Suppressor macrophage treated with lipopolysaccharide for 1 hour (primary cell): ENCODE measurements at regions not wholly inside any gene's neighbourhood (a gene's known extent, or its start where the extent isn't known, plus 50 kb on each side); places are given as distances from the start of the nearest gene placed in this dataset.

Experiments used
- DNase-seq, 3 donors: peaks; one replicate each; pipeline ENCODE4 v3.0.0-alpha.2; 2020 to 2022

DNA sequence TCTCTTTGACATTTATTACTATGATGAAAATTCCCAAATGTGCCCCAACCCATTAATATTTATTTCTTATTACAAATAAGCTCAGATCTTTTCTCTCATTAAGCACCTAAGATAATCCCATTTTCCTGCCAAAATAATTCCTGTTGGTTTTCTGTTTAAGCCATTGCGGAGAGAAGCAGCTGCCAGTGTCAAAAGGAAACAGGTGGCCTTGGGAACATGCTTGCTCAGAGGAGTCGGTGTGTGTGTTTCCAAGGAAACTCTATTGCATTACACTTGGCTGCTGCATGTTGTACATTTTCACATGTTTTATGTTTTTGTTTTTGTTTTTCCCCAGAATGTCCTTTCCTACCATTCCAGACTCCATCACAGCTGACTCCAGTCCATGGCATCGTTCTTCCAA, 56.4 kb downstream of the CD24 start:
- DNase-seq, result no peak

DNA sequence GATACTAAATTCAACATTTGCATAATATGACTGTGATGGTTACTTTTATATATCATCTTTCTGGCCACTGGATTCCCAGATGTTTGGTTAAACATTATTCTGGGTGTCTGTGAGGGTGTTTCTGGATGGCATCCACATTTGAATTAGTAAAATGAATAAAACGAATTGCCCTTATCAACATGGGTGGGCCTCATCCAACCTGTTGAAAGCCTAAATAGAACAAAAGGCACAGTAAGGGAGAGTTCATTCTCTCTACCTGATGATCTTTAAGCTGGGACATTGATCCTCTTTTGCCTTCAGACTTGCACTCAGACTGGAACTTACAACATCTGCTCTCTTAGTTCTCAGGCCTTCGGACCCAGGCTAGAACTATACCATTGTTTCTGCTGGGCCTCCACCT, 57.6 kb downstream of the CD24 start:
- no peak for DNase-seq

DNA sequence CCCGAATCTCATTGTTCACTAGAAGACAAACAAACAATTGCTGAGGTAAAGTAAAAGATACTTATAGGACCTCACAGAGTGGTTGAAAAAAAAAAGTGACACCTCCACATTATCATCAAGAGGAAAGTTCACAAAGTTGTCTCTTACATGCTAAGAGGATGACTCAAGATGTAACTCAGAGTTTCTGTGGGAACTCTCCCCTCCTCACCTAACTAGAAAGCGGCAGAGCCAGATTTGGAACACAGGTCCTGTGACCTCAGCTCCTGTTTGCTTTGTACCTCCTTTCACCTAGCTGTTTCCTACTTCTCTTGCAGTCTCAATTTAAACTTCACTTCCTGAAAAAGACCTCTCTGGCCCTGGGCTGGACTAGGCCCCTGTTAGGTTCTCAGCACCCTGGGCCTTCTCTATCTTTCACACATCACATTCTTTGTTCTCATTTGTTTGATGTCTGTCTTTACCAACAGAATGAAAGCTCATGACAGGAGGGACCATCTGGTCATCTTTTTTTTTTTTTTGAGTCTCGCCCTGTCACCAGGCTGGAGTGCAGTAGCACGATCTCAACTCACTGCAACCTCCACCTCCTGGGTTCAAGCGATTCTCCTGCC, 60.8 kb downstream of the CD24 start:
- DNase-seq, result no peak

DNA sequence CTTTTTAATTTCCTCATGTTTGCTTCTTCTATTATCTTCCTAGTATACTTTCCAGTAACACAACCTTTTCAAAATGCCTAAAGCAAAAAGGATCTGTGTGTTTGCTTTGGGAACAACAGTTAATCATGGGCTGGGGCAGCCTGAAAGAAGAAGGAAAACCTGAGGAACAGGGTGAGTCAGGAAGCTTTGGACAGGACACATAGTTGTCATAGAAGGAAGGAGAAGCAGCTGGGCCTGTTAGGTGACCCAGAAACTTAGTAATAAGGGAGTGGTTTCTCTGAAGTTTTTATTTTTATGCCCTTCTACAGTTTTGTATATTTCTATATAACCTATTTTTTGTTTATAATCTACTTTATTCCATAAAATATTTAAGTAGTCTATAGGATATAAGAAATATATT, 61.4 kb downstream of the CD24 start:
- no peak for DNase-seq

DNA sequence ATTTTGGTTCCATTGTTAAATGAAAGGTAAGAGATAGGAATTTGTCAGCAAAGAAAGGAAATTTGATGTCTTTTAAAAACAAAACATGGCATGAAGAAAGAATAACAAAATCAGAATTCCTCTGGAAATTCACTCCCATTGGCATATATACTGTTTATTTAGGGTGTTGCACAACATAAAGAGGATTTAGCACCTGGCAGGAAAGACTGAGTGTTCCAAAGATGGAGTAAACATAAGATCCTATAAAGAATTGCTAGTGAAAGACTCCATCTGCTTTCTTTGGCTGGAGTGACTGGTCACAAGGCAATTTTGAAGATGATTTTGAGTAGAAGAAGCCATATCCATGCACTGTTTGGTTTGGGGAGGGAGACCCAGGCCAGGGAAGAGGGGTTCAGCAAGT, 62.4 kb downstream of the CD24 start:
- no peak for DNase-seq

DNA sequence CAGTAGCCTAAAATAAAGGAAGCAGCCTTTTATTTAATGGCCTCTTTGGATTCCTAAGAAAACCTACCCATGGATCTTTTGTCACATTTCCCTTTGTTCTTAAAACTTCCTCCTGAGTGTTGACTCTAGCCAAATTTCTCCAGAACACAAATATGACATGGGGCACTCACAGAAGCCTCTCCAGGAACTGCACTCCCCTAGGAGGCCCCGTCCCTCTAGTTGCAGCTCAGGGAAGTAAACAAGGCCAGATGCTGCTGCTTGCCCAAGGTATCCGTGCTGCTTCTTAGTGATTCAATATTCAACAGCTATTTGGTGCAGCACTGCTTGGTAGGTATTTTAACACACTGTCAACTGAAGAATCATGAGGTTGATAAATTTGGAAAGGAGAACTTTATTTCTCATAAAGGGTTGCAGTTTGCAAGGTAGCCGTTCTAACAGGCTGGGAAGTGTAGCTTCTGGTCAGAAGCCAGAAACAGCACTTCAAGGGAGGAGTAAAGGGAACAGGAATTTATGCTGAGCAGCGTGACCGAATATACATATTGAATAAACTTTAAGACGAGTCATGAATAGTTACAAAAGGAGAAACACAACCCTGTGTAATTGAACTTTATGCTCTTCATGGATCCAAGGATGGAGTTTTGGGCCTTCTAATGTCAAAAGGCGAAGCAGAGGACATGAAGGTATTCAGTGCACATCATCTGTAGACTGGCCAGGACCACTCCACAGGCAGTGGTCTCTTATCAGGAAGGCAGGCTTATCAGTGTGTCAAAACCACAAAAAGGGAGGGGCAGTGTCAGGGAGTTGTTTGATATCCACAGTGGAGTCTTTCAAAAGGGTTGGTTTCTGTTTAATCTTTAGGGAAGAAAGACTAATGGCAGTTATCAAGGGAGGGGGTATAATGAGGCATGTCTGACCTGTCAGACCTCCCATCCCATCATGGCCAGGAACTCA, 63.3 kb downstream of the CD24 start:
- DNase-seq, result no peak

DNA sequence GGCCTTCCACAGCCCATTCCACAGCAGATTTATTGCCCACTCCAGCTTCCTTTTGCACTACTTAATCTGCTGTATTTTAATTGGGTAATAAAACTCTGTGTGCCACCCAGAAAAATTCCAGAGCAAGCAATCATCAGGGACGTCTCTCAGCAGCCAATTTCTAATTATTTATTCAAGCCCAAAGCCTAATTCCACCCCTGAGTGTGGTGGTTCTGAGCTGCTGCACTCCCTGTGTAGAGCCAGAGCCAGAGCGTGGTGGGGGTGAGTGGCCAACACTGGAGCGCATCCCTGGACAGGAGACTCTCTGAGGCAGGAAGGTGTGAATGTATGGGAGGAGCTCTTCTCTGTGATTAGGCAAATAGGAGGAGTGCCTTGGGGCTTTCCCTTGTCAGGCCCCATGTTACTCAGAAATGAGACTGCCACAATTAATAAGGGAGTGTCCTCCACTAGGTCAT, 66.1 kb downstream of the CD24 start:
- DNase-seq, result no peak

DNA sequence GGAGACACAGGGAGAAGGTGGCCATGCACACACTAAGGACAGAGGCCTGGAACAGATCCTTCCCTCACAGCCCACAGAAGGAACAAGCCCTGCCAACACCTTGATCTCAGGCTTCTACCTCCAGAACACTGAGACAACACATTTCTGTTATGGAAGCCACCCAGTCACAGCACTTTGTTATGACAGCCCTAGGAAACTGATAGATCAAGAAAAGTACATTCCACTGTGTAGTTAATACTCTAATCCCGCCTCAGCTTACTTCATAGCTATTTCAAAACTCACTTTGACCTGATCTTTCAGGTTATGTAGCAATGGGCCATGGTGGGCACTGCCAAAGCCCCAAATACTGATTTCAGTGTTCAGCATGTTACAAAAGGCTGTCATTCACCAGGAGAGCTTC, 66.8 kb downstream of the CD24 start:
- DNase-seq, result no peak

DNA sequence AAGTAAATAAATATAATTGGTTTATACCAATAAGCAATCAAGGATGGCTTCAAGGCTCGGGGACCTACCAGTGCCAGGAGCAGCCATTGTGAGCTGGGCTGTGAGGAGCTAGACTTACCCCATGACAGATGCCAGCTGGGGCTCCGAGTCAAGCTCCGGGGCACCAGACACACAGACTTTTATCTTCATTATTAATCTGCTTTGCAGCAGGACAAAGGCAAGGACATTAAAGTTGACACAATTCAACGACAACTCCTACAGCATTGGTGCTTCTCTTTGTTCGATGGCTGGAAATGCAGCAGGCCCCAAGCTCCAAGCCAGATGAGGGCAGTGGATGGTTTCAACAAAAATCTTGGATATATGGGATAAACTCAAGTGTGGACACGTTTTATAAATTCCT, 68.3 kb downstream of the CD24 start:
- no peak for DNase-seq

DNA sequence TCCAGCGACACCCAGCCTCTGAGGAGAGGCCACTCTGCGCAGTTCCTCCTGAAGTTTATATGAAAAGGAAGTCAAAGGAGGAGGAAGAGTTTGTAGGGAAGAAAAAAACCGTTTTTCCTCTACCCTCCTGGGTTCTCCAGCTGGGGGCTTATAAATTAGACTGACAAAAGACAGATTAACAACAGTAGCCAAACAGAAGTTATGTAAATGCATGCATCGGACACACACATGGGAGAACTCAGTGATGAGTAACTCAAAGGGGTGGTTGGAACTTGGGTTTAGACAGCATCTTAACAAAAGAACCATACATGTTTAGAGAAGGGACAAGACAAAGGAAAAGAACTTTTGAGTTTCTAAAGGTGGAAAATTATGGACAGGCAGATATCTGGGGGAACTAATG, 71.2 kb downstream of the CD24 start:
- no peak for DNase-seq

DNA sequence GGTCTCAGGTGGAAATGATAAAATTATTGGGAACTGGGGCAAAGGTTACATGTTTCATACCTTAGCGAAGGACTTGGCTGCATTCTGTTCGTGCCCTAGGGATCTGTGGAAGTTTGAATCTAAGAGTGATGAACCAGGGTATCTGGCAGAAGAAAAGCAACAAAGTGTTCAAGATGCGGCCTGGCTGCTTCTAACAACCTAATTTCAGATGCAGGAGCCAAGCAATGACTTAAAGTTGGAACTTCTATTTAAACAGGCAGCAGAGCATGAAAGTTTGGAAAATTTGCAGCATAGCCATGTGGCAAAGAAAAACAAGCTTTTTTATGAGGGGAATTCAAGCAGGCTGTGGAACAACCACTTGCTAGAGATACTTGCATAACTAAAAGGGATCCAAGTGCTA, 73.5 kb downstream of the CD24 start:
- no peak for DNase-seq

DNA sequence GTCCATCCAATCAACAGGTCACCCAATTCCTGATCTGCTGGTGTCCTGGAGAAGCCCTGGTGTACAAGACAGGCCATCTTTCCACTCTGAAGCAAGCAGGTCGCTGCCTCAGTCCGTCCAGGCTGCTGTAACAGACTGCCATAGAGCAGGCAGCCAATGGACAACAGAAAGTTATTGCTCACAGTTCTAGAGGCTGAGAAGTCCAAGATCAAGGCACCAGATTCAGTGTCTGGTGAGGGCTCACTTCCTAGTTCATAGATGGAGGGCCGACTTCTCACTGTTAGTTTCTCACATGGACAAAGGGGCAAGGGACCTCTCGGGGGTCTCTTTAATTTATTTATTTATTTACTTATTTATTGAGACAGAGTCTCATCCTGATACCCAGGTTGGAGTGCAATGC, 74.8 kb downstream of the CD24 start:
- DNase-seq, result no peak

DNA sequence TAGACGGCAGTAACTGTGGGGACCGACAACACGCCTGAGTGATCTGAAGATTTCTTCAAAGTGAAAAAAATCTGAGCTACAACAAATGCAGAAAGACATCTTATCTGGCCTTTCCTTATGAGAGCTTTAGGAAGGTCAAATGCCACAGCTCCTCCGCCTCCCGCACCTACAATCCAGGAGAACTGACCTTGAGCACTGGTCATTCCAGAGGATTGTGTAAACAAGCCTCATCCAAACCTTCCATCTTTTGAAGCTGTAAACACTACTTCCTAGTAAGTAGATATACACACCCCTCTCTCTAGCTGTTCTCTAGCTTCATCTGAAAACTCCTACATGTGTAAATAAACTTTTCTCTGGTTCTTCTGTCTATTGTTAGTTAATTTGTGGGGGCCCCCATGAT, 76.9 kb downstream of the CD24 start:
- no peak for DNase-seq

DNA sequence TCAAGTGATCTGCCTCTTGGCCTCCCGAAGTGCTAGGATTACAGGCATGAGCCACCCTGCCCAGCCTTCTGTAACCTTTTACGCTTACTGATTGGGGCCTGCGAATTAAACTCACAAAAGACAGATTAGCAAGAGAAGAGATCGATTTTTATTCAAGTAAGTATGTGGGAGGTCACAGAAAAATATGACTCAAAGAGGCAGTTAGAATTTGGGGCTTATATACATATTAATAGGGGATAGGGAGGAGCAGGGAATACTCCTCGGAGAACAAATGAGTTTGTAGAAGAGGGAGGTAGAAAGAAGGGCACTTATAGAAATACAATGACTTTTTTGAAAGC, 78.9 kb downstream of the CD24 start:
- DNase-seq, result no peak

DNA sequence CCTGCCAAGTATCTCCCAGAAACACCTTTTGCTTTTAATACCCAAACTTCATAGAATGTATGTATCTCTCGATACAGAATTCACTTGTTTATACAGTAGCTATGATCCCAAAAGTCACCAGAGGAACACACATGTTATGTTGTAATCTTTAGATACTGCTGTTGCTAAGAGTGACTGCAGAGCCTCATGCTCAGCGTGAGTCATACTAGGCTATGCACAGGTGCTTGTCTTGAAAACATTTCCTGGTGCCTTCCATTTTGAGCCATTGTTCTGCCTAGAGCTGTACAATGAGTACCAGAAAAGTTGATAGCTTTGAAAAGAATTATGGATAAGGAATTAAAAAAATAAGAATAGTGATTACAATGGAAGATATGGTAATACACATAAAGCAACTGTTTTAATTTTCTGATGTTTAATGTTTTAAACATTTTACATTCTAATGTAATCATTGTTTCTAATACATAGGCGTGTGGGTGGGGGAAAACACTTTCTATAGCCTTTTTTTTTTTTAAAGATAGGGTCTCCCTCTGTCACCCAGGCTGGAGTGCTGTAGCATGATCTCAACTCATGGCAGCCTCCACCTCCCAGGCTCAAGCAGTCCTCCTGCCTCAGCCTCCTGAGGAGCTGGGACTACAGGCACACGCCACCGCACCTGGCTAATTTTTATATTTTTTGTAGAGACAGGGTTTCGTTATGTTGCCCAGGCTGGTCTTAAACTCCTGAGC, 79.4 kb downstream of the CD24 start:
- DNase-seq, result no peak

DNA sequence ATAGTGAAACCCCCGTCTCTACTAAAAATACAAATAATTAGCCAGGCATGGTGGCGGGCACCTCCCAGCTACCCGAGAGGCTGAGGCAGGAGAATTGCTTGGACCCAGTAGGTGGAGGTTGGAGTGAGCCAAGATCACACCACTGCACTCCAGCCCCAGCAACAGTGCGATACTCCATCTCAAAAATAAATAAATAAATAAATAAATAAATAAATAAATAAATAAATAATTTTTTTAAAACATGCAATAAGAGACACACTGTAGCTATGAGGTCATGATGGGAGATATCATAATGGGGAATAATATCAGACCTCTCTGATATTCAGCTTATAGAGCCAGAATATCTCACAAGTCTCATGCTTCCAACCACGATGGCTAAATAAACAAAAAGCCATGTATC, 82.3 kb downstream of the CD24 start:
- no peak for DNase-seq

DNA sequence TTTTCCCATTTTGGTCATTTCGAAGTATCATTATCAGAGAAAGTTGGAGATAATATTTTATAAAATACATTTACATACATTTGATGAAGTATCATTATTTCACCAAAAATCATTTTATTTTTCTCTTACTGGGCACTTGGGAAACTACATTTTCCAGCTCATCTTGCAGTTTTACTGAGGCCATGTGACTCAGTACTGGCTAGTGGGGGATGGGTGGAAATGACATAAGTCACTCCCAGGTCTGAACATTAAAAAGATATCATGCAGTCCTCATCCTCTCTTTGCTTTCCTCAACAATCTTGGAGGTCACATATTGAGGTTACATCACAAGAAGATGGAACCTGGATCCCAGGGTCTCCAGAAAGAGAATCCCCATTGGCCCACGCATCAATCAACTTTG, 84.1 kb downstream of the CD24 start:
- no peak for DNase-seq

DNA sequence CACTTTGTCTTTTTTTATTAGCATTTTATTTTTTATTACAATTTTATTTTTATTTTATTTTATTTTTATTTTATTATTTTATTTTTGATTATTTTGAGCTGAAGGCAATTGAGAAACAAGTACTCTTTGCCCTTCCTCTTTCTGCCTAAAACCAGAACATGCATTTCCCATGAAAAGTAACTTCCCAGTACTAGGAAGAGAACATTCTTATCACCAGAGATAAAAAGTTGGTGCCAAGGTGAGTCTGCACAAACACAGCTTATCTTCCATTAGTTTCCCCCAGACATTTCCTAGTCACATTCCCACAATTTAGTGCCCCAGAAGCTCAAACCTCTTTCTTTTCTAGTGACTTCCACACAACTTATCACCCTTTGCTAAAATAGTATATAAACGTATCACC, 84.8 kb downstream of the CD24 start:
- DNase-seq, result no peak

DNA sequence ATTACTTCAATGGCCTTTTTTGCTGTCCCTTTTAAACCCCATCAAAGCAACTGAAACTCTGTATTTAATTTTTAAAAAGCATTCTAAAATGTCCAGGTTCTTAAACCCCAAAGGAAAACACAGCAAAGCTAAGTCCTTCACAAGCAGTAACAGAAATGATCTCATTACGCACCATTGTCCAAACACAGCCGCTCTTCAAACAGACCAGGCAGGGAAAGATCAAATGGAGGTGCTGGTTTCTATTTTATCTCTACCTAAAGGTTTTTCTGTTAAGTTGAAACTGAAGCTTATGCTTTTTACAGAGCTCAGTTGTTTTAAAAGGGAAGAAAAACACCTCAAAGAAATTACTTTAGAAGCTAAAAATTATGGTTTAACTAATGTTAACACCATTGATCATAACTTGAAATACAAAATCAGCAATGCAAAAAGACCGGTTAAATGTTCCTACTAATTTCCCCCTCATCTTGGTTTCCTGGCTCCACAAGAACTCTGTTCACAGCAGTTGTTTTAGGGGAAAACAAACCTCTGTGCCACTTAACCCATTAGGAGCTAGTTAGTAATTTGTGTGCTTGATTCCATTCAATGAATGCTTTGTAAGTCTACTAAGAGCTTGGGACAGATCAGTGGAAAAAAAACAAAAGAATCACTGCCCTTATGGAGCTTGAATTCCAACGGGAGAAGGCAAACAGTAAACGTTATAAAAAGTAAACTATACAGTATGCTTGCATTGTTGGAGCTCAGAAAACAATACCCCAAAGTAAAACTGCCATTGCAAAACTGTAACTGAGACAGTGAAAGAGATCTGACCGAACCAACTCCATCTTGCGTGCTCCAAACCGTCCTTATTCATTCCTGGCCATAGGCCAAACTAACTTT, 87.4 kb downstream of the CD24 start:
- DNase-seq, result no peak

DNA sequence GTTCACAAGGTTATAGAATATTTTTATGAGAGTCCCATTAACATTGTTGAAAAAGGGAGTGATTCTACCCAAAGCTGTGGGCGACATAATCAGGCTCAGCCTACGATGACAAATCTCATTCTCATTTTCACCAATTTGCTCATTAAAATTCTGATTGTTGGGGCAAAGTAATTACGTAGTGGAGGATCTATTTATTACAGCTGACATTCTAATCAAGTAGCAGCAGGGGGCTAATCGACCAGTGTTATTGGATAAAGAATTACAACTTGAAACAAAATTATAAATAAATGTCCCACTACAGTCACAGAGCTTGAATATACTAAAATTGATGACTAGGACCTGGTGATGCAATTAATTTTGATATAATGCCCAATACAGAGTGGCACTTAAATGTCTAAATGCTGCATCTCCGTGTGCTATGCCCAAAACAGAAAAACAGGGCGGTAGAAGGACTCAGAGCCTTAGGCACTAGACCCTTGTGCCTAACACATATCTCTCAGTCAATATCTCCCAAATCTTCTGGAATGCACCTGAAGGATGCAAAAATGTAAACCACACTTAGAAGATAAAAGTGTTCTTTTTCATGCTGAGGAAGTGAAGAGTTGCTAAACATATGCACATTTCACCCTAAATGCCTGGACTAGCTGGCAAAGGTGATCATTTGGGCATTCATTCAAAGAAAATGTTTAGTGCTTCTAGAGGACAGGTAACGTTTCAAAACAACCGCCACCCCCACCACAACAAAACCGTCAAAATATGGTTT, 88.3 kb downstream of the CD24 start:
- DNase-seq, result no peak

DNA sequence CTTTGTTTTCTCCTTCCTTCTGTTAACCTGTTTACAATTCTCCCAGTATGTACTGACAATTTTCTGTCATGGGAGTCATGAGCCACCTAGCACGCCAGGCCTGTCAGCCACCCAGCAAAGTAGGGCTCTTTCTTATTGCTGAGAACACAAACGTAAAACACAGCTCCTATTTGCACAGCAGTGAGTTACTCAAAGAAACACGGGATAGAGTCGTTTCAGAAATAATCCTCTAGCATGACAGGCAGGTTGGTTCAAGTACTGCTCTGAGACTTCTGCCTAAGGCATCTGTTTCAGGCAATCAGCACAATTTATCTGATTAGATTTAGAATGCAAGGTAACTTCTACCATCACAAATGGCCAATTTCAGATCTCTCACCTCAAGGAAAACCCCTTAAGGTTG, 88.8 kb downstream of the CD24 start:
- no peak for DNase-seq

DNA sequence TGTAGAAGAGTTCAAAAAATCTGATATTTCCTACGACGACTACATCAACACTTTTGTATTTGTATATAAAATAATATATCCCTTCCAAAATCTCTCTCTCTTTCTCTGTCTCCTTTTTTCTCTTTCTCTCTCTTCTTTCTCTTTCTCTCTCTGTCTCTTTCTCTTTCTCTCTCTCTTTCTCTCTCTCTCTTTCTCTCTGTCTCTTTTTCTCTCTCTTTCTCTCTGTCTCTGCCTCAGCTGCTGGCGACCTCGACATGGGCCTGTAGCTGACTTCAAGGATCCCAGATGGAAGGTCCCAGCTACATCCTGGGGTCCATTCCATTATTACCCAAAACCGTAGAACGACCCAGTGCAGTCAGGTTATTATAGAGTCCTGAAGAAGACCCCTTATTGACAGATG, 90.0 kb downstream of the CD24 start:
- DNase-seq, result no peak
